ENCODE measurements at regions not wholly inside any gene's neighbourhood (a gene's known extent, or its start where the extent isn't known, plus 50 kb on each side); places are given as distances from the start of the nearest gene placed in this dataset.

- ChIA-PET POLR2A (no interaction called here), CTCF (ENCODE audit: low intra/inter-chr PET ratio, low total read pairs) (interaction anchor here (1.2 kb wide), 1 partner anchor 994 kb away, joined by 3 read pairs; no protein-coding TSS in a partner anchor)
- no TSS peak for BruUV-seq (replicated peaks)
- Histone ChIP-seq H3K4me3 (replicated peaks in 1 of 3; ENCODE audit: insufficient read depth in 1 of 3, low read depth in 2 of 3, low read length in 3 of 3) (no peak overlapping the region), H3K79me2 (ENCODE audit: insufficient read depth, low read length) (no peaks in the 10 kb centered on the region), H3K4me1 (ENCODE audit: insufficient read depth, low read length) (peaks cover 9% of the 10 kb centered on the region), H3K27me3 (ENCODE audit: control insufficient read depth in 1 of 2, insufficient read depth in 2 of 2, low read length in 2 of 2) (peaks cover 0 to 5% of the 10 kb centered on the region in 2 experiments; a peak in 2 of 5 replicates), H3K9ac (ENCODE audit: insufficient read depth, low read depth, low read length) (no peak overlapping the region), H3K4me2 (ENCODE audit: low read depth, low read length) (no peak overlapping the region), H4K20me1 (ENCODE audit: insufficient read depth, low read length) (no peaks in the 10 kb centered on the region), H3K9me3 (ENCODE audit: low read length) (no peaks in the 10 kb centered on the region), H2AFZ (ENCODE audit: low read length) (no peak overlapping the region), H3K27ac (ENCODE audit: extremely low read length, insufficient read depth, low read length) (no peak overlapping the region), H3K36me3 (replicated peaks in 1 of 2; ENCODE audit: control insufficient read depth in 1 of 2, insufficient read depth in 2 of 2, low read length in 2 of 2) (no peaks in the 10 kb centered on the region)
- intact Hi-C loops (cut with micrococcal nuclease; ENCODE audit: unreplicated experiment): loop anchor here (2.0 kb wide), 2 partner anchors 824 to 994 kb away; no protein-coding TSS in a partner anchor
- in situ Hi-C loops (cut with HindIII; ENCODE audit: extremely low pct_ligation_motif_present, low pct_unique_long_range_greater_than_20kb): no loop called here
- DNase-seq (ENCODE audit: low spot score) (no peak), ATAC-seq (no peak; the same call in 2 of the 3 replicates), FAIRE-seq (no peak)
- TF ChIP-seq SOX6 (IDR thresholded peaks at IDR 0.05): no peak
- TF ChIP-seq SOX6 (CRISPR knock-in tag; IDR thresholded peaks at IDR 0.05): no peak
- TF ChIP-seq PITX1 (CRISPR knock-in tag; IDR thresholded peaks at IDR 0.05): no peak
- no peak for TF ChIP-seq KAT7 (CRISPR knock-in tag; IDR thresholded peaks at IDR 0.05; ENCODE audit: borderline replicate concordance)
- no peak for TF ChIP-seq ZNF770 (CRISPR knock-in tag; IDR thresholded peaks at IDR 0.05)
- no peak for TF ChIP-seq RXRA (CRISPR knock-in tag; IDR thresholded peaks at IDR 0.05)
- no peak for TF ChIP-seq MBNL3 (CRISPR knock-in tag; conservative IDR thresholded peaks at IDR 0.05)
- TF ChIP-seq ZBTB8A (CRISPR knock-in tag; IDR thresholded peaks at IDR 0.05; ENCODE audit: borderline replicate concordance, low read depth): no peak
- no peak for TF ChIP-seq RORA (CRISPR knock-in tag; IDR thresholded peaks at IDR 0.05)
- TF ChIP-seq ETV5 (CRISPR knock-in tag; IDR thresholded peaks at IDR 0.05; ENCODE audit: borderline replicate concordance): no peak
- 25% methylated on average over 3 of the region's 3 CpGs for WGBS (ENCODE audit: low lambda C conversion rate)
These were observed 104.6 kb upstream of the IPO5 start for GRCh38 chr13:97848886-97849285.
